Left lung (tissue), 4 donors: ENCODE measurements at regions not wholly inside any gene's neighbourhood (a gene's known extent, or its start where the extent isn't known, plus 50 kb on each side); places are given as distances from the start of the nearest gene placed in this dataset.
A peak's percentile ranks its signal among the peaks of the same experiment; 100 is the strongest.

Experiments used
- ATAC-seq: fragments of 200-7000 bp; cut with Tn5 transposase; one replicate; pipeline ENCODE4 v1.9.1; 2020; ENCODE audit warnings: moderate library complexity
- DNase-seq, 4 donors: peaks; one replicate each; pipeline ENCODE4 v3.0.0-alpha.2; 2013 to 2020
- H3K27ac ChIP-seq, 2 donors: fragments of 200-600 bp; sonication (generic) in 1 of 2; one replicate each; pipeline versions ENCODE4 v1.5.0 to v1.8.0; 2020 to 2021
- H3K27me3 ChIP-seq, 2 donors: fragments of 200-600 bp; sonication (generic) in 1 of 2; one replicate each; pipeline versions ENCODE4 v1.5.0 to v1.8.0; 2020 to 2021
- H3K36me3 ChIP-seq, 2 donors: fragments of 200-600 bp; sonication (generic) in 1 of 2; one replicate each; pipeline versions ENCODE4 v1.5.0 to v1.8.0; 2020 to 2021
- H3K4me1 ChIP-seq, 2 donors: fragments of 200-600 bp; one replicate each; pipeline ENCODE4 v1.8.0; 2021
- H3K4me3 ChIP-seq, 2 donors: fragments of 200-600 bp; sonication (generic) in 1 of 2; one replicate each; pipeline versions ENCODE4 v1.5.0 to v1.8.0; 2020 to 2021; ENCODE audit warnings: mild to moderate bottlenecking in 1 of 2
- H3K9me3 ChIP-seq, 2 donors: fragments of 200-600 bp; sonication (generic) in 1 of 2; one replicate each; pipeline versions ENCODE4 v1.5.0 to v1.8.0; 2020 to 2021
- CTCF ChIP-seq, 2 donors: fragments of 200-600 bp; sonication (generic) in 1 of 2; IDR thresholded peaks; one replicate each; pipeline versions ENCODE4 v1.5.0 to v1.8.0; 2021; ENCODE audit warnings: antibody characterized with exemption in 2 of 2
- intact Hi-C, 2 donors: fragments of 100-400 bp; cut with DNase I; formaldehyde crosslinking; loops; one replicate each; pipeline versions ENCODE4 v1.11.2 to v1.14.2; 2022
- donor health status: DM: no; HTN: yes; CAD: no.
- donor health status: DM: no; HTN: no; CAD: no.

DNA sequence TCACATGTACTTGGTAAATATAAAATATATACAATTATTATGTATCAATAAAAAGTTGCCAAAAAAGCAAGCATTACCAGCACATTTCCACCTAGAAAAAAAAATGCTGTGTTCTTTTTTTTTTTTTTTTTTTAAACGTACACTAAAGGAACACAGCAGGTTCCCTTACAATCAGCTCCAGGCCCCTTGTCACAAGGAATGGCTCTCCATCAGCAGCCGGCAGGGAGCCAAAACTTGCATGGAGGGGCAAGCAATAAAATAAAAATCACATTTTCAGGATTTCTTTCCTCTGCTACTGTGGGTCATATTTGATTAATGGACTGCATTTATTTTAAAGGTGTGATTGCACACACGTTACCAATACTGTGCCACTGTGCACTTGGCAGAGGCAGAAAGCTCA, 460.3 kb downstream of the GPAT3 start:
- intact Hi-C loops: no loop called here
- no peak for TF ChIP-seq CTCF (IDR thresholded peaks at IDR 0.05)
- no peaks in the 10 kb centered on the region for H3K9me3 ChIP-seq
- H3K36me3 ChIP-seq: no peaks in the 10 kb centered on the region
- H3K27me3 ChIP-seq: no peaks in the 10 kb centered on the region
- no peak overlapping the region for H3K27ac ChIP-seq
- H3K4me3 ChIP-seq: no peak overlapping the region
- peak in 1 of 4 donors; percentile 9 for DNase-seq
- no peak for ATAC-seq
- H3K4me1 ChIP-seq: no peaks in the 10 kb centered on the region

GRCh38 chr4:83993774-83994173, 457.9 kb downstream of the GPAT3 start:
- no peaks in the 10 kb centered on the region for H3K4me1 ChIP-seq
- no peak for TF ChIP-seq CTCF (IDR thresholded peaks at IDR 0.05)
- no peak overlapping the region for H3K27ac ChIP-seq
- H3K36me3 ChIP-seq: no peaks in the 10 kb centered on the region
- intact Hi-C loops: no loop called here
- DNase-seq (peak in 1 of 4 donors; percentile 5), ATAC-seq (no peak)
- peaks cover 0 to 8% of the 10 kb centered on the region in 2 donors for H3K9me3 ChIP-seq
- no peaks in the 10 kb centered on the region for H3K27me3 ChIP-seq
- H3K4me3 ChIP-seq: no peak overlapping the region

GRCh38 chr4:83989835-83990234, 453.9 kb downstream of the GPAT3 start:
- H3K27ac ChIP-seq: no peak overlapping the region
- no peaks in the 10 kb centered on the region for H3K27me3 ChIP-seq
- peak in 1 of 4 donors; percentile 19 for DNase-seq
- TF ChIP-seq CTCF (IDR thresholded peaks at IDR 0.05): no peak
- ATAC-seq: no peak
- peaks cover 0 to 8% of the 10 kb centered on the region in 2 donors for H3K9me3 ChIP-seq
- H3K36me3 ChIP-seq: no peaks in the 10 kb centered on the region
- intact Hi-C loops: no loop called here
- no peak overlapping the region for H3K4me3 ChIP-seq
- no peaks in the 10 kb centered on the region for H3K4me1 ChIP-seq

DNA sequence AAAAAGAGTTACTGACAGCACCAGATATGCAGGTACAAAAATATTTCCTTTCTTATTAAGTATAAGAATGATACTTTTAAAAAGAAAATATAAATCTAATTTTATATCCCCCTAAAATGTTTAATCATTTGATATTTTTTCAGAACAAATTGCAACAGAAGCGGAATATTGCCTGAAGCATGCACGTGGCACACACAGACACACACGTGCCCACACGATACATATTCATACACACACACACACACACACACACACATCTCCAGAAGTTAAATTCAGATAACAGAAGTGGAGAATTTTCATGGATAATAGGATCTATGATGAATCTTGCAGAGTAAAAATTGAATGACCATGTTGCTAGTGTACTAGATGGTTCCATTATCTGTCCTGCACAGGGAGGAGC, 445.2 kb downstream of the GPAT3 start:
- DNase-seq: no peak
- Histone ChIP-seq H3K36me3 (no peaks in the 10 kb centered on the region), H3K4me1 (no peaks in the 10 kb centered on the region), H3K27me3 (no peaks in the 10 kb centered on the region), H3K27ac (no peak overlapping the region), H3K4me3 (no peak overlapping the region), H3K9me3 (peaks cover 0 to 6% of the 10 kb centered on the region in 2 donors)
- intact Hi-C loops: no loop called here
- ATAC-seq: no peak
- TF ChIP-seq CTCF (IDR thresholded peaks at IDR 0.05): no peak

DNA sequence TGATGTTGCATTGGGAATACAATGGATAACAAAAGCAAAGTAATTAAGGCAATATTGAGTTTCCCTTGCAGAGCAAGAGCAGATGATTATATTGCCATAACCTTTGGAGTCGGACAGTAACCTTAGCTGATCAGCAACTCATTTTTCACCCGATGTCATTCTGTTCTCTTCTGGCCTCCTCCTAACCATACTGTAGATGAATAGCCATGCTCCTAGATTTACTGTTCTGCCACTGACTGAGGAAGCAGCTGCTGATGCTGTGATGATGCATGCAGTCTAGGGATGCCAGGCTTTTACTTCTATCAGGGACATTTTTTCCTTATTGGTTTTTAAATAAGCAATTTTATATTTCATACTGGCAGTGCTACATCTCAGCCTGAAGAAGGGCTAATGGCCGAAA, 443.9 kb downstream of the GPAT3 start:
- Histone ChIP-seq H3K27ac (no peak overlapping the region), H3K36me3 (no peaks in the 10 kb centered on the region), H3K4me3 (no peak overlapping the region), H3K9me3 (peaks cover 0 to 6% of the 10 kb centered on the region in 2 donors), H3K4me1 (no peaks in the 10 kb centered on the region), H3K27me3 (no peaks in the 10 kb centered on the region)
- no peak for DNase-seq
- no peak for TF ChIP-seq CTCF (IDR thresholded peaks at IDR 0.05)
- ATAC-seq: no peak
- intact Hi-C loops: no loop called here
